Common myeloid progenitor, CD34-positive (primary cell): ENCODE measurements at regions not wholly inside any gene's neighbourhood (a gene's known extent, or its start where the extent isn't known, plus 50 kb on each side); places are given as distances from the start of the nearest gene placed in this dataset.
A peak's percentile ranks its signal among the peaks of the same experiment; 100 is the strongest.

Experiments
- CTCF ChIA-PET: fragments of 350-600 bp; sonication (Branson Sonifier 250); formaldehyde crosslinking; loops from one replicate; lab custom pipeline; 2021; ENCODE audit warnings: antibody characterized with exemption; lab: Charles Lee
- POLR2A ChIA-PET: fragments of 350-600 bp; sonication (Branson Sonifier 250); formaldehyde crosslinking; loops from one replicate; lab custom pipeline; 2021; ENCODE audit warnings: antibody characterized with exemption; lab: Charles Lee
- DNase-seq, 3 donors: peaks; one replicate each; pipeline versions ENCODE4 v3.0.0 to v3.0.0-alpha.2; 2013
- H3K27ac ChIP-seq, 2 experiments: 1 replicate in 1 of 2; 2 replicates in 1 of 2; pipeline ENCODE4 v1.7.0; 2013; ENCODE audit warnings: inconsistent platforms in 2 of 2, low read length in 2 of 2, mild to moderate bottlenecking in 2 of 2, low read depth in 1 of 2, moderate library complexity in 1 of 2; ENCODE audit not compliant: severe bottlenecking in 2 of 2, insufficient read depth in 1 of 2, poor library complexity in 1 of 2
- H3K27me3 ChIP-seq, 5 experiments: replicated peaks in 2 of 5; 1 replicate in 3 of 5; 2 replicates in 2 of 5; pipeline versions ENCODE4 v1.6.1 to v1.7.0; 2013; ENCODE audit warnings: low read length in 4 of 5, mild to moderate bottlenecking in 2 of 5, moderate library complexity in 2 of 5, inconsistent platforms in 1 of 5; ENCODE audit not compliant: insufficient read depth in 5 of 5, control insufficient read depth in 4 of 5
- H3K36me3 ChIP-seq, 4 experiments: 1 replicate in 2 of 4; 2 replicates in 2 of 4; pipeline versions ENCODE4 v1.6.1 to v1.7.0; 2013; ENCODE audit warnings: low read length in 3 of 4, control low read depth in 1 of 4, mild to moderate bottlenecking in 1 of 4; ENCODE audit not compliant: control insufficient read depth in 4 of 4, insufficient read depth in 4 of 4
- H3K4me1 ChIP-seq, 4 experiments: 1 replicate in 3 of 4; 2 replicates in 1 of 4; pipeline versions ENCODE4 v1.6.1 to v1.7.1; 2013; ENCODE audit warnings: low read length in 3 of 4, mild to moderate bottlenecking in 3 of 4, control low read depth in 1 of 4, inconsistent platforms in 1 of 4, moderate library complexity in 1 of 4; ENCODE audit not compliant: control insufficient read depth in 4 of 4, insufficient read depth in 4 of 4; ENCODE audit errors: control extremely low read depth in 1 of 4
- H3K4me3 ChIP-seq, 7 experiments: 1 replicate in 4 of 7; 2 replicates in 3 of 7; pipeline versions ENCODE4 v1.5.1 to v1.7.0; 2013; ENCODE audit warnings: mild to moderate bottlenecking in 7 of 7, low read length in 6 of 7, moderate library complexity in 6 of 7, inconsistent platforms in 2 of 7, low read depth in 2 of 7, control low read depth in 1 of 7; ENCODE audit not compliant: insufficient read depth in 4 of 7, control insufficient read depth in 1 of 7; ENCODE audit errors: extremely low read depth in 1 of 7
- H3K9me3 ChIP-seq, 5 experiments: 1 replicate in 4 of 5; 2 replicates in 1 of 5; pipeline versions ENCODE4 v1.6.1 to v1.7.1; 2013; ENCODE audit warnings: low read length in 4 of 5, mild to moderate bottlenecking in 2 of 5, inconsistent platforms in 1 of 5, low read depth in 1 of 5, moderate library complexity in 1 of 5; ENCODE audit not compliant: control insufficient read depth in 4 of 5, insufficient read depth in 2 of 5; ENCODE audit errors: control extremely low read depth in 1 of 5
- WGBS: methylation state at CpG from one replicate; pipeline ENCODE4 v1.1.5; 2013; ENCODE audit not compliant: insufficient coverage; 5-methylcytosine and 5-hydroxymethylcytosine counted together

- Histone ChIP-seq H3K4me3 (peak overlapping the region in 1 of 7 experiments; percentile 17), H3K4me1 (peaks cover 0 to 23% (median 16%) of the 10 kb centered on the region in 4 experiments), H3K27ac (peak overlapping the region in 1 of 2 experiments; percentile 16), H3K36me3 (no peaks in the 10 kb centered on the region), H3K9me3 (no peaks in the 10 kb centered on the region), H3K27me3 (no peaks in the 10 kb centered on the region)
- DNase-seq, result peak; percentile 54 to 90 (median 74)
- whole genome bisulfite sequencing, result 24% methylated on average over 6 of the region's 9 CpGs
- CTCF ChIA-PET, result interaction anchor here (1.0 to 3.4 kb wide), 6 partner anchors 30 to 58 kb away, joined by 3 to 16 read pairs (median 3); partner anchors contain the start of gene CCDC85A
- POLR2A ChIA-PET, result no interaction called here
Observed at GRCh38 chr2:56133931-56134629, 49.7 kb upstream of the CCDC85A start.
